ENCODE measurements at regions not wholly inside any gene's neighbourhood (a gene's known extent, or its start where the extent isn't known, plus 50 kb on each side); places are given as distances from the start of the nearest gene placed in this dataset.
"Not testable (repeated sequence)": the region's sequence is repeated elsewhere in the genome, so short reads cannot be mapped to it uniquely, and the experiment has no call there.

GRCh38 chr3:4077950-4078349 lies 225.2 kb upstream of the SETMAR start:
- DNase-seq: no peak

- DNase-seq: no peak
These were observed 224.3 kb upstream of the SETMAR start for GRCh38 chr3:4078903-4079302.

- DNase-seq: no peak
These were observed 223.6 kb upstream of the SETMAR start for GRCh38 chr3:4079339-4080195.

- DNase-seq: no peak
These were observed 219.7 kb upstream of the SETMAR start for GRCh38 chr3:4083225-4084015.

GRCh38 chr3:4084271-4084670 lies 218.9 kb upstream of the SETMAR start:
- DNase-seq: no peak

- not testable (repeated sequence) for DNase-seq
These were observed 216.5 kb upstream of the SETMAR start for GRCh38 chr3:4086662-4087061.

- DNase-seq: no peak
These were observed 211.4 kb upstream of the SETMAR start for GRCh38 chr3:4091786-4092185.

- DNase-seq: no peak
These were observed 205.4 kb upstream of the SETMAR start for GRCh38 chr3:4097801-4098200.

- DNase-seq: no peak
These were observed 203.6 kb upstream of the SETMAR start for GRCh38 chr3:4099607-4100006.

- no peak for DNase-seq
These were observed 195.7 kb upstream of the SETMAR start for GRCh38 chr3:4107430-4107829.

- no peak for DNase-seq
These were observed 189.2 kb upstream of the SETMAR start for GRCh38 chr3:4113811-4114522.

- DNase-seq: no peak
These were observed 184.1 kb upstream of the SETMAR start for GRCh38 chr3:4119119-4119518.

GRCh38 chr3:4125576-4125975 lies 177.6 kb upstream of the SETMAR start:
- no peak for DNase-seq

GRCh38 chr3:4138150-4138785 lies 164.9 kb upstream of the SETMAR start:
- DNase-seq: no peak

GRCh38 chr3:4138786-4139431 lies 164.3 kb upstream of the SETMAR start:
- DNase-seq: no peak

GRCh38 chr3:4139462-4140140 lies 163.6 kb upstream of the SETMAR start:
- DNase-seq: no peak

- DNase-seq: no peak
These were observed 162.2 kb upstream of the SETMAR start for GRCh38 chr3:4140921-4141320.

- no peak for DNase-seq
These were observed 155.5 kb upstream of the SETMAR start for GRCh38 chr3:4147556-4148118.

GRCh38 chr3:4149296-4149695 lies 153.9 kb upstream of the SETMAR start:
- no peak for DNase-seq

GRCh38 chr3:4150816-4151215 lies 152.4 kb upstream of the SETMAR start:
- no peak for DNase-seq

GRCh38 chr3:4151859-4152258 lies 151.3 kb upstream of the SETMAR start:
- DNase-seq: no peak

GRCh38 chr3:4153771-4154170 lies 149.4 kb upstream of the SETMAR start:
- no peak for DNase-seq

Measured in NCI-H2171 (cell line).